ENCODE measurements at regions not wholly inside any gene's neighbourhood (a gene's known extent, or its start where the extent isn't known, plus 50 kb on each side); places are given as distances from the start of the nearest gene placed in this dataset.
"Not testable (repeated sequence)": the region's sequence is repeated elsewhere in the genome, so short reads cannot be mapped to it uniquely, and the experiment has no call there.

- no peak overlapping the region for H3K4me3 ChIP-seq (ENCODE audit: low read depth, low read length)
- DNase-seq (ENCODE audit: extremely low spot score): no peak
- no peak overlapping the region for H3K27ac ChIP-seq (ENCODE audit: low read depth)
- H3K4me1 ChIP-seq (ENCODE audit: insufficient read depth): no peaks in the 10 kb centered on the region
- H3K36me3 ChIP-seq (ENCODE audit: insufficient read depth): no peaks in the 10 kb centered on the region
Measured at GRCh38 chr3:153756816-153757215, 364.4 kb upstream of the ARHGEF26 start.

GRCh38 chr3:153757839-153758238 is 363.4 kb upstream of the ARHGEF26 start:
- Histone ChIP-seq H3K4me1 (ENCODE audit: insufficient read depth) (no peaks in the 10 kb centered on the region), H3K27ac (ENCODE audit: low read depth) (no peak overlapping the region), H3K36me3 (ENCODE audit: insufficient read depth) (no peaks in the 10 kb centered on the region), H3K4me3 (ENCODE audit: low read depth, low read length) (no peak overlapping the region)
- 94% methylated on average over 3 of the region's 3 CpGs for WGBS
- no peak for DNase-seq (ENCODE audit: extremely low spot score)

- H3K36me3 ChIP-seq (ENCODE audit: insufficient read depth): no peaks in the 10 kb centered on the region
- H3K4me1 ChIP-seq (ENCODE audit: insufficient read depth): no peaks in the 10 kb centered on the region
- H3K4me3 ChIP-seq (ENCODE audit: low read depth, low read length): no peak overlapping the region
- DNase-seq (ENCODE audit: extremely low spot score): no peak
- 89% methylated on average over 5 of the region's 5 CpGs for WGBS
- H3K27ac ChIP-seq (ENCODE audit: low read depth): no peak overlapping the region
Measured at GRCh38 chr3:153760948-153761347, 360.2 kb upstream of the ARHGEF26 start.

- WGBS: 87% methylated on average over 6 of the region's 6 CpGs
- no peaks in the 10 kb centered on the region for H3K36me3 ChIP-seq (ENCODE audit: insufficient read depth)
- DNase-seq (ENCODE audit: extremely low spot score): no peak
Measured at GRCh38 chr3:153762411-153763235, 358.6 kb upstream of the ARHGEF26 start.

GRCh38 chr3:153767601-153768560 is 353.3 kb upstream of the ARHGEF26 start:
- no peaks in the 10 kb centered on the region for H3K4me1 ChIP-seq (ENCODE audit: insufficient read depth)

More at GRCh38 chr3:153762411-153763235, 358.6 kb upstream of the ARHGEF26 start:
- no peak overlapping the region for H3K4me3 ChIP-seq (ENCODE audit: low read depth, low read length)
- H3K4me1 ChIP-seq (ENCODE audit: insufficient read depth): no peaks in the 10 kb centered on the region
- no peak overlapping the region for H3K27ac ChIP-seq (ENCODE audit: low read depth)

GRCh38 chr3:153768561-153769469 is 352.4 kb upstream of the ARHGEF26 start:
- no peaks in the 10 kb centered on the region for H3K36me3 ChIP-seq (ENCODE audit: insufficient read depth)
- DNase-seq (ENCODE audit: extremely low spot score): no peak
- H3K4me1 ChIP-seq (ENCODE audit: insufficient read depth): no peaks in the 10 kb centered on the region
- no peak overlapping the region for H3K4me3 ChIP-seq (ENCODE audit: low read depth, low read length)
- H3K27ac ChIP-seq (ENCODE audit: low read depth): no peak overlapping the region
- 57% methylated on average over 5 of the region's 5 CpGs for WGBS

More at GRCh38 chr3:153767601-153768560, 353.3 kb upstream of the ARHGEF26 start:
- no peak overlapping the region for H3K4me3 ChIP-seq (ENCODE audit: low read depth, low read length)
- no peaks in the 10 kb centered on the region for H3K36me3 ChIP-seq (ENCODE audit: insufficient read depth)
- no peak overlapping the region for H3K27ac ChIP-seq (ENCODE audit: low read depth)
- 94% methylated on average over 9 of the region's 9 CpGs for WGBS
- DNase-seq (ENCODE audit: extremely low spot score): no peak

GRCh38 chr3:153783106-153783505 is 338.1 kb upstream of the ARHGEF26 start:
- Histone ChIP-seq H3K4me1 (ENCODE audit: insufficient read depth) (no peaks in the 10 kb centered on the region), H3K36me3 (ENCODE audit: insufficient read depth) (no peaks in the 10 kb centered on the region), H3K4me3 (ENCODE audit: low read depth, low read length) (no peak overlapping the region), H3K27ac (ENCODE audit: low read depth) (no peak overlapping the region)
- DNase-seq (ENCODE audit: extremely low spot score): peak; percentile 48
- 30% methylated on average over 2 of the region's 2 CpGs for WGBS

- H3K4me3 ChIP-seq (ENCODE audit: low read depth, low read length): no peak overlapping the region
- H3K4me1 ChIP-seq (ENCODE audit: insufficient read depth): no peaks in the 10 kb centered on the region
- no peaks in the 10 kb centered on the region for H3K36me3 ChIP-seq (ENCODE audit: insufficient read depth)
- 36% methylated on average over 3 of the region's 3 CpGs for WGBS
- DNase-seq (ENCODE audit: extremely low spot score): no peak
- no peak overlapping the region for H3K27ac ChIP-seq (ENCODE audit: low read depth)
Measured at GRCh38 chr3:153783741-153784480, 337.3 kb upstream of the ARHGEF26 start.

GRCh38 chr3:153785901-153786300 is 335.3 kb upstream of the ARHGEF26 start:
- no peaks in the 10 kb centered on the region for H3K36me3 ChIP-seq (ENCODE audit: insufficient read depth)
- 86% methylated on average over 3 of the region's 3 CpGs for WGBS
- H3K27ac ChIP-seq (ENCODE audit: low read depth): no peak overlapping the region
- H3K4me1 ChIP-seq (ENCODE audit: insufficient read depth): no peaks in the 10 kb centered on the region
- H3K4me3 ChIP-seq (ENCODE audit: low read depth, low read length): no peak overlapping the region
- DNase-seq (ENCODE audit: extremely low spot score): no peak

GRCh38 chr3:153789380-153789779 is 331.8 kb upstream of the ARHGEF26 start:
- WGBS: 89% methylated on average over 3 of the region's 3 CpGs

GRCh38 chr3:153797056-153797455 is 324.1 kb upstream of the ARHGEF26 start:
- not testable (repeated sequence) for H3K4me3 ChIP-seq (ENCODE audit: low read depth, low read length); H3K27ac ChIP-seq (ENCODE audit: low read depth); H3K36me3 ChIP-seq (ENCODE audit: insufficient read depth); DNase-seq (ENCODE audit: extremely low spot score); H3K4me1 ChIP-seq (ENCODE audit: insufficient read depth)
- WGBS: 82% methylated on average over 13 of the region's 13 CpGs

More at GRCh38 chr3:153789380-153789779, 331.8 kb upstream of the ARHGEF26 start:
- Histone ChIP-seq H3K4me3 (ENCODE audit: low read depth, low read length) (no peak overlapping the region), H3K36me3 (ENCODE audit: insufficient read depth) (no peaks in the 10 kb centered on the region), H3K27ac (ENCODE audit: low read depth) (no peak overlapping the region), H3K4me1 (ENCODE audit: insufficient read depth) (no peaks in the 10 kb centered on the region)
- no peak for DNase-seq (ENCODE audit: extremely low spot score)

- DNase-seq (ENCODE audit: extremely low spot score): no peak
Measured at GRCh38 chr3:153809097-153809496, 312.1 kb upstream of the ARHGEF26 start.

More at GRCh38 chr3:153809097-153809496, 312.1 kb upstream of the ARHGEF26 start:
- H3K4me1 ChIP-seq (ENCODE audit: insufficient read depth): no peaks in the 10 kb centered on the region
- H3K36me3 ChIP-seq (ENCODE audit: insufficient read depth): no peaks in the 10 kb centered on the region
- no peak overlapping the region for H3K27ac ChIP-seq (ENCODE audit: low read depth)
- H3K4me3 ChIP-seq (ENCODE audit: low read depth, low read length): no peak overlapping the region
- WGBS: 49% methylated on average over 2 of the region's 2 CpGs

Measured in urinary bladder (tissue), 3 donors.